Adipose tissue (tissue), 3 donors: ENCODE measurements at regions not wholly inside any gene's neighbourhood (a gene's known extent, or its start where the extent isn't known, plus 50 kb on each side); places are given as distances from the start of the nearest gene placed in this dataset.

Experiments
- H3K27ac ChIP-seq: one replicate; pipeline ENCODE4 v1.5.1; 2013; ENCODE audit warnings: low read depth, low read length
- WGBS, 3 donors: extraction: QIAGEN DNeasy Blood & Tissue Kit; methylation state at CpG; one replicate each; pipeline ENCODE4 v1.1.7; 2013; 5-methylcytosine and 5-hydroxymethylcytosine counted together
- donor health status: healthy with polysubstance abuse.
- donor health status: Bipolar disorder and iron deficiency.
- donor health status: healthy.

GRCh38 chr6:14335071-14335470, 217.5 kb downstream of the CD83 start:
- 74 to 95% (median 91%) methylated on average over 2 of the region's 2 CpGs for WGBS, 3 donors
- H3K27ac ChIP-seq = no peak overlapping the region

DNA sequence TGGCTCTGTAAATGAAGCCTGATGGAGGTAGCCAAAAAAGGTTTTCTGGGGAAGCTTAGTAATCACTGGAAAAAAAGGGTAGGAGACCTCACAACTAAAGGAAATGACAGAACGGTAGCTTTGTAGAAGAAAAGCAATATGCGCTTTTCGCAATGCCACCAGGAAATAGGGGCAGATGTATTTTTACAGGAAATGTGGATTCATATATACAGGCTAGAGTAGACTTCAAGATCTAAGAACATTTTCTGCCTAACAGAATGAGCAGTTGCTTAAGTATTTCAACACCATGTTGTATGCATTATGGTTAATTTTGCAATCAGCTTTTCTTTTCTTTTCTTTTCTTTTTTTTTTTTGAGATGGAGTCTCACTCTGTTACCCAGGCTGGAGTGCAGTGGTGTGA, 219.6 kb downstream of the CD83 start:
- WGBS, 3 donors = 57 to 94% (median 59%) methylated on average over 3 of the region's 3 CpGs
- H3K27ac ChIP-seq = no peak overlapping the region

DNA sequence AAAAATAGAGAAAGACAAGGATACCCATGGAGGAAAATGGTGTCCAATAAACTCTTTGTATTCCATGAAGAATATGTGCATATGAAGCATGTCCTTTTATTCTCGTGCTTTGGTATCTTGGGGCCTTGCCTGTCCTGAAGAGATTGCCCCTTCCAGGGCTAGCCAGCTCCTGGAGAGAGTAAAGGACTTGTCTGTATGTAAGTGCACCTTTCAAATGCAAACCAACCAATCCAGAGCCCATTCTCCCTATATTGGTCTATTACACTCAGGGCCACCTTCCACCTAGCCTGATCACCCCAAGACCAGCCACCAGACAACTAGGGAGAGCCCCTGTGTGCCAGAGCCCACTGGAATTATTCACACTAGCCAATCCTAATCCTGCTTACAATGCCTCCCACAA, 221.6 kb downstream of the CD83 start:
- H3K27ac ChIP-seq = no peak overlapping the region
- 93 to 96% (median 95%) methylated on average over 1 of the region's 1 CpG for WGBS, 3 donors

DNA sequence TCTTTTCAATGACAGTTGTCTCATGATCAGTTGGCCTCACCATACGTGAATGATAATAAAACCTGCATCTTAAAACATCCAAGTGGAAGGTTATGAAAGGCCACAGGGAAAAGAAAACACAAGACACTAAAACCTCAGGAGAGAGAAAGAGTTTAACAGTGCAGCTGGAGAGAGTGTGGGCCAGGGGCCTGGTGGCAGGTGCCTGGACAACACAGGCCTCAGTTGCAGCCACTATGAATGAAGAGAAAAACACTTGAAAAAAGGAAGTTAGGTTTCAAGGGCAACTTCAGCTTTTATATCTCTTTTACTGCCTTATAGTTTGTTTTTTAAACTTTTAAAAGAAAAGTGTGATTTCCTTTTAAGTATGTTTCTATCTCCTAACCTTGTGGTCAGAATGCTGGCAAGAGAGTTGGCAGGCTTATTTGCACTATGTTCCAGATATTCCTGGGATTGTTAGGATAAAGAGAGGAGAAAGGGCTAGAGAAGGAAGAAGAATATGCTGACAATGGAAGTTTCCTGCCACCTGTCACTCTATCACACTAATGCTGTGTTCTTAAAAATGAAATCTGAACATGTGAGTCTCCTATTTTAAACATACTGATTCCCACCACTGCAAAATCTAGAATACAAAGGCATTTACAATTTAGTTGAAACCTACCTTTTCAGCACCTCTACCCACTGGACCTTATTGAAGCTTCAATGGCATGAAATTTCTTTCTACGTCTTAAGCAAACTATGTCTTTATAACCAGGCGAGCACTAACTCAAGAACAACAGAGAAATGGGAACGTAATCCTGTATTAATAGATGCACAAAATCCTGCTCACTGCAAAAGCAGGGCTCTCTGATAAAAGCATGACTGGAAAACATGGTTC, 222.4 kb downstream of the CD83 start:
- no peak overlapping the region for H3K27ac ChIP-seq
- 82 to 92% (median 89%) methylated on average over 4 of the region's 4 CpGs for WGBS, 3 donors

GRCh38 chr6:14344486-14344885, 226.9 kb downstream of the CD83 start:
- H3K27ac ChIP-seq = no peak overlapping the region

GRCh38 chr6:14348389-14348788, 230.8 kb downstream of the CD83 start:
- H3K27ac ChIP-seq = no peak overlapping the region
- 51 to 91% (median 79%) methylated on average over 1 of the region's 1 CpG for WGBS, 3 donors

More at GRCh38 chr6:14344486-14344885, 226.9 kb downstream of the CD83 start:
- 87 to 97% (median 89%) methylated on average over 6 of the region's 6 CpGs for WGBS, 3 donors

- H3K27ac ChIP-seq = no peak overlapping the region
- 52 to 67% (median 66%) methylated on average over 2 of the region's 2 CpGs for WGBS, 3 donors
Observed at GRCh38 chr6:14349507-14349906, 231.9 kb downstream of the CD83 start.

DNA sequence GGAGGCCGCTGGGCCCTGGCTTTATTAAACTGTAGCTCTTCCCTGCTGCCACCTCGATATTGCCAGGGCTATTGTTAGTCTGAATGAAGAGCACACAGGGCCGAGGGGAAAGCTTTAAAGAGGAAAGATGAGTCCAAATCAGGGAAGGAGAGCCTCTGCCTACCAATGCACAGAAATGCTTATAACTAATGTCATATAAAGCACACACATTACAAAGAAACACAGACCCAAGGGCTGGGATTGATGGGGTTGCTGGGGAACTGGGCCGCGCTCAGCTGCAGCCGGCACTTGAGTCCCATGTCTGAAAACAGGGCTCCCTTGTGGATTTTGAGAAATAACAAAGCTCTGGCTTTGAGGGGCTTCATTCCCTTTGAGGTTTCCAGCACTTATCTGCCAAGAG, 232.6 kb downstream of the CD83 start:
- 83 to 93% (median 90%) methylated on average over 6 of the region's 6 CpGs for WGBS, 3 donors
- no peak overlapping the region for H3K27ac ChIP-seq

DNA sequence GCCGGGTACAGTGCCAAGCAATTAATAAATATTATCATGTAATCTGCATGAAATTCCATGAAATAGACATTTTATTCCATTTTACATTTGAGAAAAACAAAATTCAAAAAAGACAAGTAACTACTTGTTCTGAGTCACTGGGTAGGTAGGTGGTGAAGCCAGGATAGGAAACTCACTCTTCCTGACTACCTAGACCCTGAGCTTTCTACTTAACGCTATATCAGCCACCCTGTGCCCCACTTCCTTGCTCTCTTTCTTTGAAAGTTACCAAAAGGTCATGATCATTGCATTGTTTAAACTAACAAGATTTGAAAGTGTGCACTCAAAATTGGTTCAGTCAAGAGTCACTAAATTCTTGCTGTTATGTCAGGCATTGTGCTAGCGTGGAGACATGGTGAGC, 235.7 kb downstream of the CD83 start:
- WGBS, 3 donors = 73 to 83% (median 77%) methylated on average over 3 of the region's 3 CpGs
- H3K27ac ChIP-seq = no peak overlapping the region

- WGBS, 3 donors = 79 to 90% (median 86%) methylated on average over 2 of the region's 2 CpGs
- no peak overlapping the region for H3K27ac ChIP-seq
Observed at GRCh38 chr6:14353798-14354197, 236.2 kb downstream of the CD83 start.

DNA sequence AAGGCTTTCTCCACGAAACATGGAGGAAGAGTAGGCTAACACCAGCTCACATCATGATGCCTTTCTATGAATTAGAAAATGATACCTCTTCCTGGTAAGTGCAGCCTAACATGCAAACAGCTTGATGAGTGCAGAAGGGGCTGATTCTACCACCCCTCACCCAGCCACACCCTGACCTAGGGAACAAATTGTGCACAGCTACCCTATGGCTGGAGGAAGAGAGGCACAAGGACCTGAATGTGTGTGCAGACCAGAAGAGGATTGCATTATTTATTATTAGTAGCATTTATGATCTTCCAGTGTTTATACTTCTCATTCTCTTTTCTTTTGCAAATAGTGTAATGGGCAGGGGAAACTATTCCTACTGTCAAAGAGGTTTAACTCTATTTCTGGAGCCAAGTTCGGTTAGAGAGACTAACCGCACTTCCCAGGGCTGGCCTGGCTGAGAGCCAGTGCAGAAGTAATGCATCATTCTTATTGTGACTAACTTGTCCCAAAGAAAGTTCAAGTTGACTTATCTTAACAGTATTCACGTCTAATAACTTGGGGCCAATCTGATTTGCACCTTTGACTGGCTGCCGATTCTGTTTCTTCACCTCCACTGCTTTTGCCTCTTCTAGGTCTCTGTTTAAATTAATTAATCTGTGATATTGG, 237.5 kb downstream of the CD83 start:
- no peak overlapping the region for H3K27ac ChIP-seq

DNA sequence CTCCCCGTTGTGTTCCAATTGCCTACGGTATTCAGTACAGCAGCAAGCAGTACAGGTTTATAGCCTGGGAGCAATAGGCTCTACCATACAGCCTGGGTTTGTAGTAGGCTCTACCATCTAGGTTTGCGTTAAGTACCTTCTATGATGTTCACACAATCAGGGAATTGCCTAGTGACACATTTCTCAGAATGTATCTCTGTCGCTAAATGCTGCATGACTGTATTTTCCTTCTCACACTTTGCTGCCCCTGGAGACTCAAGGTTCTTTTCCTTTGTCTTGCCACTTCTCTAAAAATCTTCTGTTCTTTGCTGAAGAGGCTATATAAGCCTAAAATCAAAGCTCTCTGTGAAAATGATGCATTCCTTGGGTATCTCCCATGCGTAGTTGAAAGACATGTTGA, 241.9 kb downstream of the CD83 start:
- 88 to 97% (median 95%) methylated on average over 5 of the region's 5 CpGs for WGBS, 3 donors
- H3K27ac ChIP-seq = no peak overlapping the region

More for the DNA sequence above, 237.5 kb downstream of the CD83 start:
- WGBS, 3 donors = 20 to 37% (median 24%) methylated on average over 5 of the region's 5 CpGs

- WGBS, 3 donors = 91 to 93% (median 92%) methylated on average over 7 of the region's 7 CpGs
- H3K27ac ChIP-seq = no peak overlapping the region
Observed at GRCh38 chr6:14360565-14360964, 243.0 kb downstream of the CD83 start.

GRCh38 chr6:14361297-14361696, 243.7 kb downstream of the CD83 start:
- 61 to 86% (median 80%) methylated on average over 2 of the region's 2 CpGs for WGBS, 3 donors
- H3K27ac ChIP-seq = no peak overlapping the region

DNA sequence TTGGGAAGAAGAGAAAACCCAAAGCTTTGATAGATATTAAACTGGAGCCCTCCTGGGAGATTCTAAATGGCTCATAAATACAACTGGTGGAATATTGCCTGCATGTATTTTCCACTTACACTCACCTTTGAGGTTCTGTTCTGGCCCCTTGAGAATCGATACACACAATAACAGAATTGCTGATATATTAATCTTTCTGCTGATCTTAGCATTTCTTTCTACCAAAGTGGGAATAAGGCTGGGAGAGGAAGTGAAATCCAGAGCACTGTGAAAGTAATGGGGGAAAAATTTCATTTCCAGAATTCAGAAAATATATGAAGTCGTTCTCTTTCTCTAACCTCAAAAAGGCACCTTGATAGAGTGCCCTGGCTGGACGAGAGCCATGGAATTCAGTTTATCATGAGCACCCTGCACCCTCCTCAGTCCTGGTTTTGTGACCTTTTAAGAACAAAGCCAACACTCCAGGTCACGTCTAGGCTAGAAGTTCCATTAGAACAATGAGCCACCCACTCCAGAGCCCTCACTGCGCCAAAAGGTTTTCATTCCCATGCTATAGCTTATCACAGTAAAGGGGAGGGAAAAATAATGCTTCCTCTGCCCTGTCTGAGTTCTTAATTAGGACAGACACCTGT, 244.5 kb downstream of the CD83 start:
- 78 to 84% (median 83%) methylated on average over 5 of the region's 5 CpGs for WGBS, 3 donors
- H3K27ac ChIP-seq = no peak overlapping the region

DNA sequence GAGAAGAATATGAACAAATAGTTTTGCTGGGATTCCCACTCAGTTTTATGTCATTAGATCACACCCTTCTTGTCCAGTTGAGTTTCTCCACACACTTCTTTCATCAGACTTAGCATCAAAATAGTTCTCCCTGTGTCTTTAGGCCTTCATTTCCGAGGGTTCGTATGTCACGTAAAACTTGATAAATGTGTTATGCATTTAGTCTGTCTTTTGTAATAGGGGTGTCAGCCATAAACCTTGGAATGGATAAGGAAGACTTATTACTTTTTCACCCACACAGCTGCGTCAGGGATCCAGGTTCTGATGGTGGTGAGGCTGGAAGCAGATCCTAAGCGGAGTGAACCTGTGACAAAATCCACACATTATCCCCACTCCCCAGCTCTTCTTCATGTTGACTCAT, 246.8 kb downstream of the CD83 start:
- 92 to 97% (median 95%) methylated on average over 5 of the region's 5 CpGs for WGBS, 3 donors
- H3K27ac ChIP-seq = no peak overlapping the region

DNA sequence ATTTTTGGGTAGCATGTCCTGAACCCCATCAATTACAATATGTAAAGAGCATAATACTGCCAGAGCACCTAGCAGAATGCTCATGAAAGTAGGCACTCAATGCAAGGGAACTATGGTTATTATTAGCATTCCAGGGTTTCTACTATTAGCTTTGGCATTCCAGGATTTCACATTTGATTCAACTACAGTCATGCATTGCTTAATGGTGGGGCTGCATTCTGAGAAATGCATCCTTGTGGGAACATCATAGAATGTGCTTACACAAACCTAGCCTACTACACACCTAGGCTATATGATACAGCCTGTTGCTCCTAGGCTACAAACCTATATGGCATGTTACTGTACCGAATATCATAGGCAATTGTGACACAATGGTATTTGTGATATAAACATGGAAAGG, 247.8 kb downstream of the CD83 start:
- no peak overlapping the region for H3K27ac ChIP-seq
- WGBS, 3 donors = 94 to 100% (median 96%) methylated on average over 1 of the region's 1 CpG

GRCh38 chr6:14366315-14366714, 248.7 kb downstream of the CD83 start:
- 95 to 99% (median 97%) methylated on average over 4 of the region's 4 CpGs for WGBS, 3 donors
- H3K27ac ChIP-seq = no peak overlapping the region

- 69 to 75% (median 72%) methylated on average over 4 of the region's 4 CpGs for WGBS, 3 donors
- no peak overlapping the region for H3K27ac ChIP-seq
Observed at GRCh38 chr6:14366872-14367271, 249.3 kb downstream of the CD83 start.
